ENCODE measurements at regions not wholly inside any gene's neighbourhood (a gene's known extent, or its start where the extent isn't known, plus 50 kb on each side); places are given as distances from the start of the nearest gene placed in this dataset.

- 91 to 100% methylated on average over 5 to 8 of the region's 8 CpGs for WGBS, 2 experiments (ENCODE audit: insufficient coverage in 1 of 2, insufficient read length in 1 of 2)
- H3K9me3 ChIP-seq (ENCODE audit: control insufficient read depth, low read length): no peaks in the 10 kb centered on the region
- no peak for DNase-seq
- H3K9ac ChIP-seq (ENCODE audit: extremely low read depth, low read length, poor library complexity, severe bottlenecking): no peak overlapping the region
- no peaks in the 10 kb centered on the region for H3K27me3 ChIP-seq (ENCODE audit: control insufficient read depth, insufficient read depth, low read length, poor library complexity, severe bottlenecking)
- Mint-ChIP-seq H3K27me3 (ENCODE audit: insufficient read depth) (no peaks in the 10 kb centered on the region), H3K4me1 (no peaks in the 10 kb centered on the region), H3K4me3 (no peak overlapping the region), H3K9me3 (no peaks in the 10 kb centered on the region), H3K36me3 (ENCODE audit: low read depth) (no peaks in the 10 kb centered on the region), H3K27ac (no peak overlapping the region)
- no peak overlapping the region for H3K4me3 ChIP-seq (ENCODE audit: low read length)
- TF ChIP-seq CTCF (conservative IDR thresholded peaks at IDR 0.05): no peak
- no peaks in the 10 kb centered on the region for H3K36me3 ChIP-seq (ENCODE audit: control insufficient read depth, insufficient read depth, low read length)
- H3K27ac ChIP-seq (ENCODE audit: low read depth, low read length): no peak overlapping the region
- H3K4me1 ChIP-seq (ENCODE audit: control insufficient read depth, insufficient read depth, low read length): no peaks in the 10 kb centered on the region
These were observed 202.2 kb downstream of the SNX10 start for GRCh38 chr7:26493737-26494428.

GRCh38 chr7:26495569-26495968 is 203.9 kb downstream of the SNX10 start:
- H3K27me3 ChIP-seq (ENCODE audit: control insufficient read depth, insufficient read depth, low read length, poor library complexity, severe bottlenecking): no peaks in the 10 kb centered on the region

DNA sequence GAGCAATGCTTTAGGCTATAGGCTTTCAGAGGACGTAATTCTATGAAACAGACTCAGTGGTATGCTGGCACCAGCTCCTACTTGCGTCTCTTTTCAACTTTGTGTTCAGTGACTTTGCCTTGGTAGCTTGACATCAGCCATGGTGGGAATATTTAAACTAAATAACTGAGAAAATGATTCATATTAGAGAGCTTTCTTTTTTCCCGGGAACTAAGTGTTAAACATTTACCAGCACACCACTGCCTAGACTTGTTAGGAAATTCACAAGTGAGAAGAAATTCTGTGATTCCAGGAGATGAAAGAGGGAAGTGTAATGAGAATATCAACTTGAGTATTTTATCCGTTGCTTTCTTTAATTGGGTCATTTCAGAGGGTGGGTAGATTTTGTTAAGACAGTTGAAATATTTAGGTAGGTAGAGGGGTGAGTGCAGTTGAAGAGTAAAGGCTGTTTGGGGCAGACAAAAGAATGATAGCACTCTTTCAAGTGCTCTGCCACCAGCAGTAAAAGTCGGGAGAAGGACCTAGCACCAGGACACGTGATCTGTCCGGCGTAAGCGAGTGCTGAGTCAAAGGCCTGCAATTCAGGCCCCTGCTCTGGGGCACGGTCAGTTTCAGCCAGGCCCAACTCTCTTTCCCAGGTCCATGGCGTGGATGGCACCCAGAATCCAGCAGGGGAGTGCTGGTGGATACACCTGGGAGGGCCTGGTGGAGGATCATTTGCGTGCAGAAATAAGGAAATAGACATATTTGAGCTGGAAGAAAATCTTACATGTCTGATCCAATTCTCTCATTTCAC is 206.3 kb downstream of the SNX10 start:
- H3K9me3 ChIP-seq (ENCODE audit: control insufficient read depth, low read length): no peaks in the 10 kb centered on the region
- H3K4me3 ChIP-seq (ENCODE audit: low read length): no peak overlapping the region
- 86 to 94% methylated on average over 9 to 12 of the region's 12 CpGs for WGBS, 2 experiments (ENCODE audit: insufficient coverage in 1 of 2, insufficient read length in 1 of 2)
- no peak for DNase-seq
- no peak for TF ChIP-seq CTCF (conservative IDR thresholded peaks at IDR 0.05)
- Mint-ChIP-seq H3K27ac (no peak overlapping the region), H3K4me1 (no peaks in the 10 kb centered on the region), H3K36me3 (ENCODE audit: low read depth) (no peaks in the 10 kb centered on the region), H3K9me3 (no peaks in the 10 kb centered on the region), H3K27me3 (ENCODE audit: insufficient read depth) (no peaks in the 10 kb centered on the region), H3K4me3 (no peak overlapping the region)
- no peaks in the 10 kb centered on the region for H3K36me3 ChIP-seq (ENCODE audit: control insufficient read depth, insufficient read depth, low read length)
- no peaks in the 10 kb centered on the region for H3K4me1 ChIP-seq (ENCODE audit: control insufficient read depth, insufficient read depth, low read length)
- no peak overlapping the region for H3K9ac ChIP-seq (ENCODE audit: extremely low read depth, low read length, poor library complexity, severe bottlenecking)
- H3K27me3 ChIP-seq (ENCODE audit: control insufficient read depth, insufficient read depth, low read length, poor library complexity, severe bottlenecking): no peaks in the 10 kb centered on the region
- no peak overlapping the region for H3K27ac ChIP-seq (ENCODE audit: low read depth, low read length)

More at GRCh38 chr7:26495569-26495968, 203.9 kb downstream of the SNX10 start:
- no peak for DNase-seq
- Mint-ChIP-seq H3K27me3 (ENCODE audit: insufficient read depth) (no peaks in the 10 kb centered on the region), H3K9me3 (no peaks in the 10 kb centered on the region), H3K27ac (no peak overlapping the region), H3K4me1 (no peaks in the 10 kb centered on the region), H3K4me3 (no peak overlapping the region), H3K36me3 (ENCODE audit: low read depth) (no peaks in the 10 kb centered on the region)
- H3K9ac ChIP-seq (ENCODE audit: extremely low read depth, low read length, poor library complexity, severe bottlenecking): no peak overlapping the region
- no peaks in the 10 kb centered on the region for H3K4me1 ChIP-seq (ENCODE audit: control insufficient read depth, insufficient read depth, low read length)
- H3K9me3 ChIP-seq (ENCODE audit: control insufficient read depth, low read length): no peaks in the 10 kb centered on the region
- TF ChIP-seq CTCF (conservative IDR thresholded peaks at IDR 0.05): no peak
- no peak overlapping the region for H3K27ac ChIP-seq (ENCODE audit: low read depth, low read length)
- WGBS, 2 experiments (ENCODE audit: insufficient coverage in 1 of 2, insufficient read length in 1 of 2): 87 to 100% methylated on average over 1 to 2 of the region's 2 CpGs
- no peak overlapping the region for H3K4me3 ChIP-seq (ENCODE audit: low read length)
- no peaks in the 10 kb centered on the region for H3K36me3 ChIP-seq (ENCODE audit: control insufficient read depth, insufficient read depth, low read length)
